Fibroblast of lung (primary cell): ENCODE measurements at regions not wholly inside any gene's neighbourhood (a gene's known extent, or its start where the extent isn't known, plus 50 kb on each side); places are given as distances from the start of the nearest gene placed in this dataset.
A peak's percentile ranks its signal among the peaks of the same experiment; 100 is the strongest.

Experiments
- DNase-seq, 2 donors: peaks; one replicate each; pipeline versions ENCODE4 v3.0.0 to v3.0.0-alpha.2; 2010; ENCODE audit warnings: low read depth in 2 of 2
- H2AFZ ChIP-seq: 2 replicates; pipeline ENCODE4 v1.5.1; 2012; ENCODE audit warnings: low read length, control low read depth, inconsistent platforms
- H3K27ac ChIP-seq: 2 replicates; pipeline ENCODE4 v1.5.1; 2011; ENCODE audit warnings: low read length, control low read depth; ENCODE audit not compliant: insufficient read depth
- H3K27me3 ChIP-seq: 2 replicates; pipeline ENCODE4 v1.5.1; 2011; ENCODE audit warnings: mild to moderate bottlenecking, low read length; ENCODE audit not compliant: control insufficient read depth, insufficient read depth
- H3K36me3 ChIP-seq: 2 replicates; pipeline ENCODE4 v1.5.1; 2011; ENCODE audit warnings: low read length; ENCODE audit not compliant: control insufficient read depth, insufficient read depth
- H3K4me1 ChIP-seq: 2 replicates; pipeline ENCODE4 v1.5.1; 2011; ENCODE audit warnings: low read length; ENCODE audit not compliant: control insufficient read depth, insufficient read depth; ENCODE audit errors: extremely low read depth
- H3K4me2 ChIP-seq: 2 replicates; pipeline ENCODE4 v1.5.1; 2011; ENCODE audit warnings: low read length, control low read depth; ENCODE audit not compliant: insufficient read depth; ENCODE audit errors: extremely low read depth
- H3K4me3 ChIP-seq, 4 experiments: fragments of 200-600 bp in 1 of 4; sonication (generic) in 1 of 4; replicated peaks in 1 of 4; 2 replicates each; pipeline ENCODE4 v1.5.1; 2011 to 2016; ENCODE audit warnings: low read length in 4 of 4, low read depth in 3 of 4, mild to moderate bottlenecking in 3 of 4, control low read depth in 2 of 4, inconsistent platforms in 1 of 4, mixed read lengths in 1 of 4; ENCODE audit not compliant: insufficient read depth in 1 of 4; ENCODE audit errors: control extremely low read depth in 1 of 4
- H3K79me2 ChIP-seq: 2 replicates; pipeline ENCODE4 v1.5.1; 2012; ENCODE audit warnings: mild to moderate bottlenecking, low read length, inconsistent platforms; ENCODE audit not compliant: control insufficient read depth, insufficient read depth
- H3K9ac ChIP-seq: 2 replicates; pipeline ENCODE4 v1.5.1; 2011; ENCODE audit warnings: mild to moderate bottlenecking, low read length, control low read depth; ENCODE audit not compliant: insufficient read depth
- H3K9me3 ChIP-seq: 2 replicates; pipeline ENCODE4 v1.5.1; 2012; ENCODE audit warnings: low read depth, low read length; ENCODE audit not compliant: control insufficient read depth, insufficient read depth
- H4K20me1 ChIP-seq: 2 replicates; pipeline ENCODE4 v1.5.1; 2011; ENCODE audit warnings: low read length; ENCODE audit not compliant: control insufficient read depth, insufficient read depth; ENCODE audit errors: extremely low read depth
- CTCF ChIP-seq, 2 donors: IDR thresholded peaks in 1 of 2; conservative IDR thresholded peaks in 1 of 2; 1 replicate in 1 of 2; 2 replicates in 1 of 2; pipeline ENCODE4 v1.5.1; 2011 to 2012; ENCODE audit warnings: low read length in 2 of 2, control low read depth in 1 of 2, inconsistent platforms in 1 of 2, low read depth in 1 of 2, mild to moderate bottlenecking in 1 of 2
- EZH2 ChIP-seq: IDR thresholded peaks from 2 replicates; pipeline ENCODE4 v1.5.1; 2012; ENCODE audit warnings: low read length, control low read depth, mild to moderate bottlenecking; ENCODE audit errors: missing control alignments

GRCh38 chr3:73815966-73816365 lies 191.2 kb upstream of the PDZRN3 start:
- H3K27me3 ChIP-seq: no peaks in the 10 kb centered on the region
- no peak overlapping the region for H3K27ac ChIP-seq
- H3K4me2 ChIP-seq: no peak overlapping the region
- TF ChIP-seq CTCF (conservative IDR thresholded peaks at IDR 0.05 in 1 of 2, IDR thresholded peaks at IDR 0.05 in 1 of 2; ENCODE audit: low read depth in 1 of 2, low read length in 2 of 2): no peak
- TF ChIP-seq EZH2: no peak
- no peak overlapping the region for H3K9ac ChIP-seq
- H2AFZ ChIP-seq: no peak overlapping the region
- no peaks in the 10 kb centered on the region for H3K79me2 ChIP-seq
- DNase-seq: no peak
- no peaks in the 10 kb centered on the region for H4K20me1 ChIP-seq
- no peak overlapping the region for H3K4me3 ChIP-seq
- H3K36me3 ChIP-seq: no peaks in the 10 kb centered on the region
- H3K9me3 ChIP-seq: no peaks in the 10 kb centered on the region
- H3K4me1 ChIP-seq: no peaks in the 10 kb centered on the region

- Histone ChIP-seq H3K9ac (no peak overlapping the region), H3K36me3 (no peaks in the 10 kb centered on the region), H4K20me1 (no peaks in the 10 kb centered on the region), H3K79me2 (no peaks in the 10 kb centered on the region), H3K27ac (no peak overlapping the region), H2AFZ (no peak overlapping the region), H3K27me3 (no peaks in the 10 kb centered on the region), H3K4me3 (peak overlapping the region in 1 of 4 experiments; percentile 17), H3K4me1 (no peaks in the 10 kb centered on the region), H3K9me3 (no peaks in the 10 kb centered on the region), H3K4me2 (no peak overlapping the region)
- no peak for DNase-seq
- TF ChIP-seq EZH2 (no peak), CTCF (conservative IDR thresholded peaks at IDR 0.05 in 1 of 2, IDR thresholded peaks at IDR 0.05 in 1 of 2; ENCODE audit: low read depth in 1 of 2, low read length in 2 of 2) (no peak)
Measured at GRCh38 chr3:73813692-73814292, 189.1 kb upstream of the PDZRN3 start.

- peak in 1 of 2 donors; percentile 73 for DNase-seq
- H3K27ac ChIP-seq: no peak overlapping the region
- no peaks in the 10 kb centered on the region for H3K79me2 ChIP-seq
- TF ChIP-seq CTCF (conservative IDR thresholded peaks at IDR 0.05 in 1 of 2, IDR thresholded peaks at IDR 0.05 in 1 of 2; ENCODE audit: low read depth in 1 of 2, low read length in 2 of 2): no peak
- no peak for TF ChIP-seq EZH2
- no peaks in the 10 kb centered on the region for H4K20me1 ChIP-seq
- no peaks in the 10 kb centered on the region for H3K4me1 ChIP-seq
- no peaks in the 10 kb centered on the region for H3K9me3 ChIP-seq
- H3K9ac ChIP-seq: no peak overlapping the region
- peak overlapping the region; percentile 4 for H3K4me2 ChIP-seq
- no peak overlapping the region for H2AFZ ChIP-seq
- peak overlapping the region in 1 of 4 experiments; percentile 17 for H3K4me3 ChIP-seq
- no peaks in the 10 kb centered on the region for H3K36me3 ChIP-seq
- no peaks in the 10 kb centered on the region for H3K27me3 ChIP-seq
Measured at GRCh38 chr3:73813291-73813690, 188.6 kb upstream of the PDZRN3 start.
